ENCODE measurements at regions not wholly inside any gene's neighbourhood (a gene's known extent, or its start where the extent isn't known, plus 50 kb on each side); places are given as distances from the start of the nearest gene placed in this dataset.

DNA sequence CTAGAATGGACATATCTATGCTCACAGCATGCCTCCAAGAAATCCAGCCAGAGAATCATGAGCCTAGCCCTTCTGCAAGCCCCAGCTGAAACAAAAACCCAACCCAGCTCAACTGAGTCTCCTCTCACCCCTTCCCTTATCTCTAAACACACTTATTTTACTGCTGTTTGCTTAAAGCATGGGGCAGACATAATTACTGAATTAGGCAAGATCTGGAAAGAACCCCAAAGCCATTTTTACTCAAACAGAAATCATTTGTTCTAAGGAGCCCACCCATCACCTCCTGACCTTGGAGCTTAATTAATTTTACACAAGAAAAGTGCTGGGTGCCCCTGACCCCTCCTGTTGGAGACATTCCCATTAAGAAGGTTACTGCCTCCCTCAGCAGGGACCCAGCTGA lies 291.6 kb downstream of the MAFB start:
- Histone ChIP-seq H3K4me3 (ENCODE audit: low read depth in 1 of 2, low read length in 1 of 2) (no peak overlapping the region), H3K9me3 (no peaks in the 10 kb centered on the region), H3K36me3 (no peaks in the 10 kb centered on the region), H3K27me3 (peaks cover 22% of the 10 kb centered on the region), H3K4me1 (ENCODE audit: control insufficient read depth in 1 of 2, insufficient read depth in 1 of 2, low read depth in 1 of 2, low read length in 1 of 2) (no peaks in the 10 kb centered on the region), H3K27ac (no peak overlapping the region)
- TF ChIP-seq, protein P1, sequence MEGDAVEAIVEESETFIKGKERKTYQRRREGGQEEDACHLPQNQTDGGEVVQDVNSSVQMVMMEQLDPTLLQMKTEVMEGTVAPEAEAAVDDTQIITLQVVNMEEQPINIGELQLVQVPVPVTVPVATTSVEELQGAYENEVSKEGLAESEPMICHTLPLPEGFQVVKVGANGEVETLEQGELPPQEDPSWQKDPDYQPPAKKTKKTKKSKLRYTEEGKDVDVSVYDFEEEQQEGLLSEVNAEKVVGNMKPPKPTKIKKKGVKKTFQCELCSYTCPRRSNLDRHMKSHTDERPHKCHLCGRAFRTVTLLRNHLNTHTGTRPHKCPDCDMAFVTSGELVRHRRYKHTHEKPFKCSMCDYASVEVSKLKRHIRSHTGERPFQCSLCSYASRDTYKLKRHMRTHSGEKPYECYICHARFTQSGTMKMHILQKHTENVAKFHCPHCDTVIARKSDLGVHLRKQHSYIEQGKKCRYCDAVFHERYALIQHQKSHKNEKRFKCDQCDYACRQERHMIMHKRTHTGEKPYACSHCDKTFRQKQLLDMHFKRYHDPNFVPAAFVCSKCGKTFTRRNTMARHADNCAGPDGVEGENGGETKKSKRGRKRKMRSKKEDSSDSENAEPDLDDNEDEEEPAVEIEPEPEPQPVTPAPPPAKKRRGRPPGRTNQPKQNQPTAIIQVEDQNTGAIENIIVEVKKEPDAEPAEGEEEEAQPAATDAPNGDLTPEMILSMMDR (IDR thresholded peaks at IDR 0.05), result no peak

DNA sequence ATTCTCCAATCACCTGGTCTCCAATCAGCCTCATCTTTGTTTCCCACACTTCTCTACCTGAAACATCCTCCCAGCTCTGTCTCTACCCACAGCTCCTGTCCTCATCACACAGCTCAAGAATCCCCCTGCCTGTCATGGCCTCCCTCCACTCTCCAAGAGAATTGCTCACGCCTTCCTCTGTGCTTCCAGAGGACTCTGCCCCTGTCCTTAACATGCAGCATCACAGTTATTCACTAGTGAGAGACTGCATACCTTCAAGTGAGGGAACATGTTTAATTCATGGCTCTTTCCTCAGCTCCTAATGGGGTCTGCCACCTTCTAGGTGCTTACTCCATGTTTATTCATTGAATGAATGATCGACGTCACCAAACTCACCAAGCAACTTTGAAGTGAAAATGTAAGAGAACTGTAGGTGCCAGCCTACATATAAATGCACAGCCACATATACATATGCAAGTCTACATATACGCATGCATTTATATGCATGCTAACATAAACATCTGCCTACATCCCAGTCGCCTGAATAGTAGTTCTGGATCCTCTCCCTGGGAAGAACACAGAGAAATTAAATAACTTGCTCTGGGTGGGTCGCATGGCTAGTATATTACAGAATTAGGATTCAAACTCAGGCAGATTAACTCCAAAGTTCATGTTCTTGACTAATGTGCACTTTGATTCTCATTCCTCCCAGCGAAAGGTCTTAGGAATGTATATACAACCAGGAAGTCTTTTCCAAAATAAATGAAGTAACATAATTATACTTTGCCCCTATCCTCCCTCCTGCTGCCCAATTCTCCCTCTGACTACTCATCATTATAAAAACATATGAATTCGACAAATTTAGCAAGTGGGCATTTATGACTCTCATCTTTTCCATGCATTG lies 295.6 kb downstream of the MAFB start:
- H3K27ac ChIP-seq, result no peak overlapping the region
- H3K4me1 ChIP-seq (ENCODE audit: control insufficient read depth in 1 of 2, insufficient read depth in 1 of 2, low read depth in 1 of 2, low read length in 1 of 2), result no peaks in the 10 kb centered on the region
- H3K4me3 ChIP-seq (ENCODE audit: low read depth in 1 of 2, low read length in 1 of 2), result no peak overlapping the region
- TF ChIP-seq, protein P1 (IDR thresholded peaks at IDR 0.05), result no peak
- H3K27me3 ChIP-seq, result peaks cover 18% of the 10 kb centered on the region
- no peaks in the 10 kb centered on the region for H3K36me3 ChIP-seq
- H3K9me3 ChIP-seq, result no peaks in the 10 kb centered on the region

DNA sequence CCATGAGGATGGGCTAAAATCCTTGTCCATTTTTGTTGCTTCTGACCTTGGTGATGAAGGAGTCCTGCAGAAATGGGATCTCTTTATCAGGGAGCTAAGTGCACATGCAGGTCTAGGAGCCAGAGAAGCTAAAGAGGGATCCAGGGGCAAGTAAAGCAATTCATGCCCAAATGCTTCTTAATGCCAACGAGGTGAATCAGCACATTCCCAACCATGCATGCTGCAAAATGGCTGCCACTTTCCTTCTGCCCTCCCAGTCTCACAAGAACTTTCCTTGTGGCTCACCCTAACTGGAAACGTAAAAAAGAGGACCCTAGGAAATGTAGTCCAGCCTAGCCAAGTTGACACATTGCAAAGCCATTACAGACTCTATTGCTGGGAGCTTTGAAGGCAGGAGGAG lies 298.4 kb downstream of the MAFB start:
- no peaks in the 10 kb centered on the region for H3K4me1 ChIP-seq (ENCODE audit: control insufficient read depth in 1 of 2, insufficient read depth in 1 of 2, low read depth in 1 of 2, low read length in 1 of 2)
- H3K4me3 ChIP-seq (ENCODE audit: low read depth in 1 of 2, low read length in 1 of 2), result no peak overlapping the region
- H3K27ac ChIP-seq, result no peak overlapping the region
- no peaks in the 10 kb centered on the region for H3K36me3 ChIP-seq
- TF ChIP-seq, protein P1 (IDR thresholded peaks at IDR 0.05), result no peak
- H3K27me3 ChIP-seq, result peaks cover 10% of the 10 kb centered on the region
- H3K9me3 ChIP-seq, result no peaks in the 10 kb centered on the region

DNA sequence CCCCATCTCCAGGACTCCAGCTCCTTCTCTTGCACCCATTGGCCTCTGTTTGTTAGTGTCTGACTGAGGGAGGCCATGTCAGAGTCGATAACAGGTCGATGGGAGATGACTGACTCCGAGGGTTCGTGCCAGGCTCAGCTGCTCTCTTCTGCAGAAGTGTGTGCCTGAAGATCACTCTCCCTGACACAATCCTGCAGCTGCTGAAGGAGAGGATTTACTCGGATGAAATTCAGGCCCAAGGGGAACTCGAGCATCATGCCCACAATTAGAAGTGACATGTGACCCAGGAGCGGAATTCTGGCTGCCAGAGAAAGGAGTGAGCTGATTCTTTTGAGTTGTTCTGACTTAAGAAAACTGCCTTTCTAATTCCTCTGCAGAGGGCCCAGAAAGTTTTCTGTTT lies 318.2 kb downstream of the MAFB start:
- Histone ChIP-seq H3K4me1 (ENCODE audit: control insufficient read depth in 1 of 2, insufficient read depth in 1 of 2, low read depth in 1 of 2, low read length in 1 of 2) (no peaks in the 10 kb centered on the region), H3K4me3 (ENCODE audit: low read depth in 1 of 2, low read length in 1 of 2) (no peak overlapping the region), H3K27ac (no peak overlapping the region), H3K27me3 (no peaks in the 10 kb centered on the region), H3K9me3 (no peaks in the 10 kb centered on the region), H3K36me3 (no peaks in the 10 kb centered on the region)
- TF ChIP-seq, protein P1 (IDR thresholded peaks at IDR 0.05), result no peak

DNA sequence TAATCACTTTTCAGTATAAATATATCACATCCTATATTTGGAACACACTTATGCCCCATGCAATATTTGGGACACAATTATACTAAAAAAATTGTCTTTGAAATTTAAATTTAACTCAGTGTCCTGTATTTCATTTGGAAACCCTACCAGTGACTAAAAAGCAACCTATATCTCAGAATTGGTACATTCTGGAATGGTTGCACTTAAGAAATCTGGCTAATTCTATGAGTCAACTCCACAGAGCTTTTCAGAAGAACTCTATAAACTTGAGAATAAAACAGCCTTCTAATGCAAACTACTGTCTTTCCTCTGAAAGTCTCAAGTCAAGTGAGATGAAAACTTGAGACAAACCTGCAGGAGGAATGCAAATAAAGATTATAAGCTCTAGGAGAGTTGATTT lies 320.2 kb downstream of the MAFB start:
- no peaks in the 10 kb centered on the region for H3K4me1 ChIP-seq (ENCODE audit: control insufficient read depth in 1 of 2, insufficient read depth in 1 of 2, low read depth in 1 of 2, low read length in 1 of 2)
- no peak overlapping the region for H3K27ac ChIP-seq
- H3K4me3 ChIP-seq (ENCODE audit: low read depth in 1 of 2, low read length in 1 of 2), result no peak overlapping the region
- H3K9me3 ChIP-seq, result no peaks in the 10 kb centered on the region
- H3K36me3 ChIP-seq, result no peaks in the 10 kb centered on the region
- TF ChIP-seq, protein P1 (IDR thresholded peaks at IDR 0.05), result no peak
- H3K27me3 ChIP-seq, result peaks cover 8% of the 10 kb centered on the region

Measured in neutrophil (primary cell).